ENCODE measurements at regions not wholly inside any gene's neighbourhood (a gene's known extent, or its start where the extent isn't known, plus 50 kb on each side); places are given as distances from the start of the nearest gene placed in this dataset.

GRCh38 chr15:61315471-61315870 lies 86.4 kb upstream of the RORA start:
- TF ChIP-seq CTCF (IDR thresholded peaks at IDR 0.05) (no peak), POLR2A (IDR thresholded peaks at IDR 0.05) (no peak)
